ENCODE measurements at regions not wholly inside any gene's neighbourhood (a gene's known extent, or its start where the extent isn't known, plus 50 kb on each side); places are given as distances from the start of the nearest gene placed in this dataset.

GRCh38 chr14:49489341-49489740 lies 96.8 kb downstream of the RPS29 start (continued):
- TF ChIP-seq BCL6B (tag by site-specific recombination; IDR thresholded peaks at IDR 0.05): no peak
- TF ChIP-seq PRDM2 (tag by site-specific recombination; IDR thresholded peaks at IDR 0.05; ENCODE audit: borderline replicate concordance): no peak
- no peak for TF ChIP-seq ZNF704 (tag by site-specific recombination; IDR thresholded peaks at IDR 0.05)
- no peak for TF ChIP-seq ZFP3 (tag by site-specific recombination; IDR thresholded peaks at IDR 0.05; ENCODE audit: low read depth)
- TF ChIP-seq OVOL3 (tag by site-specific recombination; IDR thresholded peaks at IDR 0.05): no peak
- TF ChIP-seq PRDM1 (tag by site-specific recombination; IDR thresholded peaks at IDR 0.05): peak; percentile 98
- peak; percentile 68 for TF ChIP-seq ZNF366 (tag by site-specific recombination; conservative IDR thresholded peaks at IDR 0.05)

GRCh38 chr14:49487238-49487637 lies 98.9 kb downstream of the RPS29 start:
- ChIA-PET POLR2A (no interaction called here), CTCF (interaction anchor here (2.1 to 2.5 kb wide), 2 partner anchors 11 to 25 kb away, joined by 6 to 7 read pairs; no protein-coding TSS in a partner anchor)
- H3K27ac ChIP-seq (ENCODE audit: extremely low read depth, low read depth, low read length): no peak overlapping the region
- no peaks in the 10 kb centered on the region for H3K4me1 ChIP-seq (ENCODE audit: control insufficient read depth, insufficient read depth, low read length)
- no peak overlapping the region for H3K4me3 ChIP-seq (ENCODE audit: low read depth, low read length)
- no peaks in the 10 kb centered on the region for H3K9me3 ChIP-seq (ENCODE audit: control insufficient read depth, insufficient read depth, low read depth, low read length)
- no peaks in the 10 kb centered on the region for H3K36me3 ChIP-seq (ENCODE audit: control insufficient read depth in 2 of 2, insufficient read depth in 1 of 2, low read length in 2 of 2)
- TF ChIP-seq ZNF169 (tag by site-specific recombination; IDR thresholded peaks at IDR 0.05): no peak
- no peak for TF ChIP-seq ZNF521 (tag by site-specific recombination; IDR thresholded peaks at IDR 0.05)
- no peak for TF ChIP-seq SALL2 (tag by site-specific recombination; IDR thresholded peaks at IDR 0.05; ENCODE audit: borderline replicate concordance)
- TF ChIP-seq ZNF423 (tag by site-specific recombination; IDR thresholded peaks at IDR 0.05): no peak
- TF ChIP-seq ZNF692 (tag by site-specific recombination; IDR thresholded peaks at IDR 0.05): no peak
- no peak for TF ChIP-seq ZBTB6 (tag by site-specific recombination; IDR thresholded peaks at IDR 0.05)
- TF ChIP-seq ZNF629 (tag by site-specific recombination; IDR thresholded peaks at IDR 0.05): no peak
- no peak for TF ChIP-seq KLF1 (tag by site-specific recombination; IDR thresholded peaks at IDR 0.05)
- no peak for TF ChIP-seq ZNF146 (tag by site-specific recombination; IDR thresholded peaks at IDR 0.05)
- TF ChIP-seq ZNF280C (tag by site-specific recombination; IDR thresholded peaks at IDR 0.05): no peak
- no peak for TF ChIP-seq PATZ1 (tag by site-specific recombination; IDR thresholded peaks at IDR 0.05)
- TF ChIP-seq ZNF501 (tag by site-specific recombination; IDR thresholded peaks at IDR 0.05): no peak
- TF ChIP-seq AEBP2 (tag by site-specific recombination; IDR thresholded peaks at IDR 0.05; ENCODE audit: borderline replicate concordance): no peak
